Adrenal gland (tissue), 9 donors: ENCODE measurements at regions not wholly inside any gene's neighbourhood (a gene's known extent, or its start where the extent isn't known, plus 50 kb on each side); places are given as distances from the start of the nearest gene placed in this dataset.

Source experiments
- DNase-seq, 7 donors: peaks; one replicate each; pipeline ENCODE4 v3.0.0-alpha.2; 2019 to 2020
- H3K27ac ChIP-seq, 5 donors: fragments of 200-600 bp; sonication (generic) in 4 of 5; 1 replicate in 3 of 5; 2 replicates in 2 of 5; pipeline versions ENCODE4 v1.5.1 to v1.8.0; 2016 to 2020; ENCODE audit warnings: mild to moderate bottlenecking in 1 of 5
- H3K27me3 ChIP-seq: fragments of 200-600 bp; 2 replicates; pipeline ENCODE4 v1.8.0; 2021
- H3K36me3 ChIP-seq, 2 donors: fragments of 200-600 bp; replicated peaks in 1 of 2; 1 replicate in 1 of 2; 2 replicates in 1 of 2; pipeline versions ENCODE4 v1.5.1 to v1.8.0; 2018 to 2022
- H3K4me1 ChIP-seq, 2 donors: fragments of 200-600 bp; replicated peaks in 1 of 2; 1 replicate in 1 of 2; 2 replicates in 1 of 2; pipeline versions ENCODE4 v1.5.1 to v1.8.0; 2018 to 2021
- H3K4me3 ChIP-seq, 4 donors: fragments of 200-600 bp; sonication (generic) in 3 of 4; one replicate each; pipeline ENCODE4 v1.5.1; 2016 to 2018
- H3K9me3 ChIP-seq, 3 donors: fragments of 200-600 bp; sonication (generic) in 1 of 3; replicated peaks in 1 of 3; 1 replicate in 2 of 3; 2 replicates in 1 of 3; pipeline versions ENCODE4 v1.5.1 to v1.8.0; 2016 to 2021
- CTCF ChIP-seq, 6 experiments: fragments of 450-650 bp in 4 of 6; fragments of 200-600 bp in 2 of 6; sonication (generic) in 1 of 6; IDR thresholded peaks; 1 replicate in 5 of 6; 2 replicates in 1 of 6; pipeline versions ENCODE4 v1.5.1 to v1.8.0; 2016 to 2021; ENCODE audit warnings: antibody characterized with exemption in 6 of 6, mild to moderate bottlenecking in 2 of 6, moderate library complexity in 1 of 6
- POLR2A ChIP-seq, 2 donors: fragments of 450-650 bp; IDR thresholded peaks; one replicate each; pipeline ENCODE4 v1.6.1; 2017; ENCODE audit warnings: antibody characterized with exemption in 2 of 2, mild to moderate bottlenecking in 2 of 2, moderate library complexity in 1 of 2
- WGBS, 4 donors: extraction: QIAGEN DNeasy Blood & Tissue Kit in 2 of 4; methylation state at CpG; one replicate each; pipeline versions ENCODE4 v1.1.5 to v1.1.7; 2013 to 2017; 5-methylcytosine and 5-hydroxymethylcytosine counted together
- intact Hi-C, 2 donors: fragments of 100-400 bp; cut with DNase I; formaldehyde crosslinking; loops; one replicate each; pipeline versions ENCODE4 v1.14.1 to v1.15.0; 2022 to 2023
- donor health status: healthy with polysubstance abuse.
- donor health status: Bipolar disorder and iron deficiency.
- donor health status: DM: yes; HTN: yes; CAD: no.
- donor health status: DM: no; HTN: no; CAD: no.
- donor health status: DM: no; HTN: no; CAD: no.

- DNase-seq: peak; percentile 35 to 82 (median 52)
- no peak overlapping the region for H3K27ac ChIP-seq
- intact Hi-C loops: no loop called here
- no peaks in the 10 kb centered on the region for H3K27me3 ChIP-seq
- WGBS, 4 donors: 23 to 30% (median 24%) methylated on average over 7 to 9 of the region's 9 CpGs
- no peak for TF ChIP-seq POLR2A (IDR thresholded peaks at IDR 0.05)
- TF ChIP-seq CTCF (IDR thresholded peaks at IDR 0.05): no peak
- no peaks in the 10 kb centered on the region for H3K9me3 ChIP-seq
- H3K4me1 ChIP-seq: no peaks in the 10 kb centered on the region
- H3K36me3 ChIP-seq: no peaks in the 10 kb centered on the region
- H3K4me3 ChIP-seq: no peak overlapping the region
Measured at GRCh38 chr13:29679396-29680053, 84.0 kb upstream of the SLC7A1 start.

GRCh38 chr13:29677627-29678026 is 82.1 kb upstream of the SLC7A1 start:
- intact Hi-C loops: no loop called here
- DNase-seq: no peak
- WGBS, 4 donors: 81 to 88% (median 85%) methylated on average over 5 of the region's 5 CpGs
- Histone ChIP-seq H3K4me3 (no peak overlapping the region), H3K9me3 (no peaks in the 10 kb centered on the region), H3K27ac (no peak overlapping the region), H3K27me3 (no peaks in the 10 kb centered on the region), H3K36me3 (no peaks in the 10 kb centered on the region), H3K4me1 (no peaks in the 10 kb centered on the region)
- TF ChIP-seq POLR2A (IDR thresholded peaks at IDR 0.05): no peak
- TF ChIP-seq CTCF (IDR thresholded peaks at IDR 0.05): no peak

- no peak for DNase-seq
- H3K27me3 ChIP-seq: no peaks in the 10 kb centered on the region
- no peaks in the 10 kb centered on the region for H3K36me3 ChIP-seq
- H3K4me3 ChIP-seq: no peak overlapping the region
- no peaks in the 10 kb centered on the region for H3K4me1 ChIP-seq
- no peaks in the 10 kb centered on the region for H3K9me3 ChIP-seq
- H3K27ac ChIP-seq: no peak overlapping the region
- no peak for TF ChIP-seq CTCF (IDR thresholded peaks at IDR 0.05)
- no peak for TF ChIP-seq POLR2A (IDR thresholded peaks at IDR 0.05)
- intact Hi-C loops: no loop called here
- WGBS, 4 donors: 63 to 77% (median 71%) methylated on average over 9 of the region's 9 CpGs
Measured at GRCh38 chr13:29676941-29677452, 81.5 kb upstream of the SLC7A1 start.

- Histone ChIP-seq H3K27me3 (no peaks in the 10 kb centered on the region), H3K9me3 (no peaks in the 10 kb centered on the region), H3K27ac (no peak overlapping the region), H3K4me3 (no peak overlapping the region), H3K36me3 (no peaks in the 10 kb centered on the region), H3K4me1 (no peaks in the 10 kb centered on the region)
- DNase-seq: no peak
- 75 to 91% (median 90%) methylated on average over 2 to 4 of the region's 4 CpGs for WGBS, 4 donors
- TF ChIP-seq POLR2A (IDR thresholded peaks at IDR 0.05) (no peak), CTCF (IDR thresholded peaks at IDR 0.05) (no peak)
- intact Hi-C loops: no loop called here
Measured at GRCh38 chr13:29676535-29676934, 81.0 kb upstream of the SLC7A1 start.
